ENCODE measurements at regions not wholly inside any gene's neighbourhood (a gene's known extent, or its start where the extent isn't known, plus 50 kb on each side); places are given as distances from the start of the nearest gene placed in this dataset.
A peak's percentile ranks its signal among the peaks of the same experiment; 100 is the strongest.
"Not testable (repeated sequence)": the region's sequence is repeated elsewhere in the genome, so short reads cannot be mapped to it uniquely, and the experiment has no call there.

DNA sequence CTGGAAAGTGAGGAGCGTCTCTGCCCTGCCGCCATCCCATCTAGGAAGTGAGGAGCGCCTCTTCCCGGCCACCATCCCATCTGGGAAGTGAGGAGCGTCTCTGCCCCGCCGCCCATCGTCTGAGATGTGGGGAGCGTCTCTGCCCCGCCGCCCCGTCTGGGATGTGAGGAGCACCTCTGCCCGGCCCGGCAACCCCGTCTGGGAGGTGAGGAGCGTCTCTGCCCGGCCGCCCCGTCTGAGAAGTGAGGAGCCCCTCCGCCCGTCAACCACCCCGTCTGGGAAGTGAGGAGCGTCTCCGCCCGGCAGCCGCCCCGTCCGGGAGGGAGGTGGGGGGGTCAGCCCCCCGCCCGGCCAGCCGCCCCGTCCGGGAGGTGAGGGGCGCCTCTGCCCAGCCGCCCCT, 67.2 kb upstream of the FAT3 start:
- not testable (repeated sequence) for H2BK5ac ChIP-seq (ENCODE audit: low read length); H2AK5ac ChIP-seq (ENCODE audit: low read length); H3K36me3 ChIP-seq (ENCODE audit: control insufficient read depth, insufficient read depth, low read length); H3K79me1 ChIP-seq (ENCODE audit: low read length); H2BK120ac ChIP-seq (ENCODE audit: low read depth, low read length); H3K56ac ChIP-seq (ENCODE audit: low read length); H3K27ac ChIP-seq (ENCODE audit: low read depth, low read length); H3K18ac ChIP-seq (ENCODE audit: low read length); H3K9ac ChIP-seq (ENCODE audit: low read length); H3K27me3 ChIP-seq (ENCODE audit: insufficient read depth, low read length, poor library complexity); H3K4me3 ChIP-seq (ENCODE audit: low read length); H3K4me2 ChIP-seq (ENCODE audit: low read length); DNase-seq; H3K4ac ChIP-seq (ENCODE audit: low read depth, low read length); H4K8ac ChIP-seq (ENCODE audit: low read depth, low read length); H3K4me1 ChIP-seq (ENCODE audit: control insufficient read depth, low read depth, low read length); H3K79me2 ChIP-seq (ENCODE audit: control insufficient read depth, insufficient read depth, low read length); H2BK15ac ChIP-seq (replicated peaks; ENCODE audit: low read depth); H4K5ac ChIP-seq (ENCODE audit: low read length); H3K23ac ChIP-seq (ENCODE audit: low read length)
- no CpG with 5 or more reads among the region's 35 CpGs for WGBS (ENCODE audit: extremely low coverage, insufficient coverage, low lambda C conversion rate)

DNA sequence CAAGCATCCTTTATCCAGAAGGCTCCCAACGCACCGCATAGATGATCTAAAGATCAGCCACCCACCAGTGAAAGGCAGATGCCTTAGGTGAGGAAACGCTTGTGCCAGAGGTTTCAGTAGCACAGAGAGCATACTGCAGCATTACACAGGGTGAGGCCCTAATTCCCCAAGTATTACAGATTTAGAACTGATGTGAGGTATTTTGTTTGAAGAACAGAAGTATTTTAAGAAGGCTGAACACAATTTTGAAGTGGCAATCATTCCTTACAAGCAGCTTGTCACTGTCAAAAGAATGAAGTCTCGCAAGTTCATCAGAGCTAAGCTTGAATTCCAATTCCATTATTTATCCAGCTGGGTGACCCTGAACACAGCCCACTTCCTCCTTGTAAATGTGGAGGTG, 70.0 kb upstream of the FAT3 start:
- no peak overlapping the region for H2BK15ac ChIP-seq (replicated peaks; ENCODE audit: low read depth)
- H3K4me2 ChIP-seq (ENCODE audit: low read length): no peak overlapping the region
- H3K27ac ChIP-seq (ENCODE audit: low read depth, low read length): no peak overlapping the region
- no peaks in the 10 kb centered on the region for H3K79me1 ChIP-seq (ENCODE audit: low read length)
- H3K27me3 ChIP-seq (ENCODE audit: insufficient read depth, low read length, poor library complexity): no peaks in the 10 kb centered on the region
- no peak overlapping the region for H3K23ac ChIP-seq (ENCODE audit: low read length)
- no peak overlapping the region for H2AK5ac ChIP-seq (ENCODE audit: low read length)
- no peaks in the 10 kb centered on the region for H3K79me2 ChIP-seq (ENCODE audit: control insufficient read depth, insufficient read depth, low read length)
- no peak overlapping the region for H2BK5ac ChIP-seq (ENCODE audit: low read length)
- H4K8ac ChIP-seq (ENCODE audit: low read depth, low read length): no peak overlapping the region
- no CpG with 5 or more reads among the region's 4 CpGs for WGBS (ENCODE audit: extremely low coverage, insufficient coverage, low lambda C conversion rate)
- peak; percentile 16 for DNase-seq
- H4K5ac ChIP-seq (ENCODE audit: low read length): no peak overlapping the region
- no peak overlapping the region for H3K9ac ChIP-seq (ENCODE audit: low read length)
- H3K4ac ChIP-seq (ENCODE audit: low read depth, low read length): no peak overlapping the region
- H3K4me3 ChIP-seq (ENCODE audit: low read length): no peak overlapping the region
- no peaks in the 10 kb centered on the region for H3K36me3 ChIP-seq (ENCODE audit: control insufficient read depth, insufficient read depth, low read length)
- no peak overlapping the region for H2BK120ac ChIP-seq (ENCODE audit: low read depth, low read length)
- H3K18ac ChIP-seq (ENCODE audit: low read length): no peak overlapping the region
- no peak overlapping the region for H3K56ac ChIP-seq (ENCODE audit: low read length)
- no peaks in the 10 kb centered on the region for H3K4me1 ChIP-seq (ENCODE audit: control insufficient read depth, low read depth, low read length)

DNA sequence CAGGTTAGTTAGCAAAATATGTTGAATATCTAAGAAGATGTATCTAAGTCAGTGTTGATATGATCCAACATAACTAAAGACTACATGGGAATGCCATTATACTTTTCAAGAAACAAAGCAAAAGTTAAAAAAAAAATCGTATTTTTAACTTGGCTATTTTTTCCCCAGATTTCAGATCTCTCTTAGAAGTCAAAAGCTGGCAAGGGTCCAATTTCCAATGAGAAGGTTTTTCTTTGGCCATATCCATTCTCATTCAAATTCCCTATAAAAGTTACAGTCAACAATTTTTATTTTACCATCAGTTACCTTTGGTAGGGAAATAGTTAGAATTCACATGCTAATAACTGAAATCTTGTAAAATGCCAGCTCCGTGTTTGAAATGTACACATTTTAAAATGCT, 70.5 kb upstream of the FAT3 start:
- no peak for DNase-seq
- H3K4me2 ChIP-seq (ENCODE audit: low read length): no peak overlapping the region
- H2BK15ac ChIP-seq (replicated peaks; ENCODE audit: low read depth): no peak overlapping the region
- H3K79me1 ChIP-seq (ENCODE audit: low read length): no peaks in the 10 kb centered on the region
- no peak overlapping the region for H4K8ac ChIP-seq (ENCODE audit: low read depth, low read length)
- no peak overlapping the region for H2AK5ac ChIP-seq (ENCODE audit: low read length)
- H3K4me1 ChIP-seq (ENCODE audit: control insufficient read depth, low read depth, low read length): no peaks in the 10 kb centered on the region
- H3K27ac ChIP-seq (ENCODE audit: low read depth, low read length): no peak overlapping the region
- H3K4ac ChIP-seq (ENCODE audit: low read depth, low read length): no peak overlapping the region
- H4K5ac ChIP-seq (ENCODE audit: low read length): no peak overlapping the region
- H3K79me2 ChIP-seq (ENCODE audit: control insufficient read depth, insufficient read depth, low read length): no peaks in the 10 kb centered on the region
- no peak overlapping the region for H3K18ac ChIP-seq (ENCODE audit: low read length)
- H3K36me3 ChIP-seq (ENCODE audit: control insufficient read depth, insufficient read depth, low read length): no peaks in the 10 kb centered on the region
- no peak overlapping the region for H2BK120ac ChIP-seq (ENCODE audit: low read depth, low read length)
- H3K56ac ChIP-seq (ENCODE audit: low read length): no peak overlapping the region
- WGBS (ENCODE audit: extremely low coverage, insufficient coverage, low lambda C conversion rate): no CpG with 5 or more reads among the region's 2 CpGs
- no peak overlapping the region for H3K23ac ChIP-seq (ENCODE audit: low read length)
- no peaks in the 10 kb centered on the region for H3K27me3 ChIP-seq (ENCODE audit: insufficient read depth, low read length, poor library complexity)
- H3K9ac ChIP-seq (ENCODE audit: low read length): no peak overlapping the region
- H3K4me3 ChIP-seq (ENCODE audit: low read length): no peak overlapping the region
- no peak overlapping the region for H2BK5ac ChIP-seq (ENCODE audit: low read length)

DNA sequence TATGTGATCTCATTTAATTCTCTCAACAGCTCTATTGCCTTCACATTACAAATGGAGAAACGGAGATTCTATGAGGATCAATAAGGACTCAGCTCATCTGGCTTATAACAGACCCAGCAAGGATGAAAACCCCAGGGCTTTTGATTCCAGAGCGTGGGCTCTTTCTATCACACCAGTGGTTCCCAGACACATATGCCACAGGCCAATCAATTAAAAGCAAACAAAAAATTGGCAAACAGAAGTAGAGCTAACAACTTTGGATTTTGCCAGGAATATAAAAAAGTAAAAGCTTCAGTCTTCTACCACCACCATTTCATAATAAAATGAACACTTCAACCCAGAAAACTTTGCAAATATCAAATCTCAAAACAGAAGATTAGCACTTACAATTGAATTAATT, 71.1 kb upstream of the FAT3 start:
- no peaks in the 10 kb centered on the region for H3K36me3 ChIP-seq (ENCODE audit: control insufficient read depth, insufficient read depth, low read length)
- no CpG with 5 or more reads among the region's 2 CpGs for WGBS (ENCODE audit: extremely low coverage, insufficient coverage, low lambda C conversion rate)

DNA sequence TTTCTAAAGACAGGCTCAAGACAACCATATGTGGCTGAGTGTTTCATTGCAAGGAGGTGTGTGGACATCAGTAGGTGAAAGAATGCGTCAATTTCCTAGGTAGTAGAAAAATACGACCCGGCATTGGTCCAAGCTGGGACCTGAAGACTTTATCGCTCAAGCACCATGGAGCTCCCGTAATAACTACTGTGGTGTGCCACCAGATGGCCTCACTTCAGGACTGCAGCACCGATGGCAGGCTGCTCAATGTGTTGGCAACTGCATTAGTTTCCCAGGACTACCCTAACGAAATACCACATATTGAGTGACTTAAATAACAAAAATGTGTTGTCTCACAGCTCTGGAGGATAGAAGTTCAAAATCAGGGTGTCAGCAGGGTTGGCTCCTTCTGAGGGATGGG, 72.4 kb upstream of the FAT3 start:
- Histone ChIP-seq H2BK15ac (replicated peaks; ENCODE audit: low read depth) (no peak overlapping the region), H3K4ac (ENCODE audit: low read depth, low read length) (no peak overlapping the region), H3K4me2 (ENCODE audit: low read length) (no peak overlapping the region), H3K4me1 (ENCODE audit: control insufficient read depth, low read depth, low read length) (no peaks in the 10 kb centered on the region), H3K27me3 (ENCODE audit: insufficient read depth, low read length, poor library complexity) (no peaks in the 10 kb centered on the region), H3K27ac (ENCODE audit: low read depth, low read length) (no peak overlapping the region), H3K36me3 (ENCODE audit: control insufficient read depth, insufficient read depth, low read length) (no peaks in the 10 kb centered on the region), H2BK5ac (ENCODE audit: low read length) (no peak overlapping the region), H2AK5ac (ENCODE audit: low read length) (no peak overlapping the region), H3K79me2 (ENCODE audit: control insufficient read depth, insufficient read depth, low read length) (no peaks in the 10 kb centered on the region), H3K9ac (ENCODE audit: low read length) (no peak overlapping the region), H3K4me3 (ENCODE audit: low read length) (no peak overlapping the region), H4K5ac (ENCODE audit: low read length) (no peak overlapping the region), H3K23ac (ENCODE audit: low read length) (no peak overlapping the region), H3K56ac (ENCODE audit: low read length) (no peak overlapping the region), H4K8ac (ENCODE audit: low read depth, low read length) (no peak overlapping the region), H2BK120ac (ENCODE audit: low read depth, low read length) (no peak overlapping the region), H3K18ac (ENCODE audit: low read length) (no peak overlapping the region), H3K79me1 (ENCODE audit: low read length) (no peaks in the 10 kb centered on the region)
- peak; percentile 73 for DNase-seq
- WGBS (ENCODE audit: extremely low coverage, insufficient coverage, low lambda C conversion rate): no CpG with 5 or more reads among the region's 7 CpGs

More for the DNA sequence above, 71.1 kb upstream of the FAT3 start:
- Histone ChIP-seq H3K56ac (ENCODE audit: low read length) (no peak overlapping the region), H3K79me1 (ENCODE audit: low read length) (no peaks in the 10 kb centered on the region), H2AK5ac (ENCODE audit: low read length) (no peak overlapping the region), H3K27me3 (ENCODE audit: insufficient read depth, low read length, poor library complexity) (no peaks in the 10 kb centered on the region), H3K18ac (ENCODE audit: low read length) (no peak overlapping the region), H2BK15ac (replicated peaks; ENCODE audit: low read depth) (no peak overlapping the region), H3K27ac (ENCODE audit: low read depth, low read length) (no peak overlapping the region), H2BK120ac (ENCODE audit: low read depth, low read length) (no peak overlapping the region), H3K4me3 (ENCODE audit: low read length) (no peak overlapping the region), H2BK5ac (ENCODE audit: low read length) (no peak overlapping the region), H3K4me2 (ENCODE audit: low read length) (no peak overlapping the region), H3K9ac (ENCODE audit: low read length) (no peak overlapping the region), H3K4ac (ENCODE audit: low read depth, low read length) (no peak overlapping the region), H4K8ac (ENCODE audit: low read depth, low read length) (no peak overlapping the region), H4K5ac (ENCODE audit: low read length) (no peak overlapping the region), H3K4me1 (ENCODE audit: control insufficient read depth, low read depth, low read length) (no peaks in the 10 kb centered on the region), H3K79me2 (ENCODE audit: control insufficient read depth, insufficient read depth, low read length) (no peaks in the 10 kb centered on the region), H3K23ac (ENCODE audit: low read length) (no peak overlapping the region)
- no peak for DNase-seq

DNA sequence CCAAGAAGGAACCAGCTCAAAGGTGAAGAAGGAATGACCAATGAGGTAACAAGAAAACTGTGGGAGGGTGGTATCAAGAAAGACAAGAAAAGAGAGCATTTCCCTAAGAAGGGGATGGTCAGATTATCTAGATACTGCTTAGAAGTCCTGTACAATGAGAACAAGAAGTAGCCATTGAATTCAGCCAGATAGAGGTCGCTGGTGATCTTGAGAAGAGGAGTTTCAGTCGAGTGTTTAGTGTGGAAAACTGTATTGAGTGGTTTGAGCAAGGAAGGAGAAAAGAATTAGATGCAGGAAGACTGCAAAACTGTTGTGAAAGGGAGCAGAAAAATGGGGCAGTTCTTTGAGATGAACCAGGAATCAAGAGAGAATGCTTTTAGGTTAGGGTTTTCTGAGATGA, 74.6 kb upstream of the FAT3 start:
- peak; percentile 36 for DNase-seq
- WGBS (ENCODE audit: extremely low coverage, insufficient coverage, low lambda C conversion rate): no CpG with 5 or more reads among the region's 2 CpGs
- H2BK5ac ChIP-seq (ENCODE audit: low read length): no peak overlapping the region
- H3K23ac ChIP-seq (ENCODE audit: low read length): no peak overlapping the region
- no peak overlapping the region for H3K27ac ChIP-seq (ENCODE audit: low read depth, low read length)
- no peak overlapping the region for H3K56ac ChIP-seq (ENCODE audit: low read length)
- no peak overlapping the region for H2AK5ac ChIP-seq (ENCODE audit: low read length)
- no peaks in the 10 kb centered on the region for H3K4me1 ChIP-seq (ENCODE audit: control insufficient read depth, low read depth, low read length)
- H3K79me2 ChIP-seq (ENCODE audit: control insufficient read depth, insufficient read depth, low read length): no peaks in the 10 kb centered on the region
- no peak overlapping the region for H3K4me3 ChIP-seq (ENCODE audit: low read length)
- H4K5ac ChIP-seq (ENCODE audit: low read length): no peak overlapping the region
- no peak overlapping the region for H2BK15ac ChIP-seq (replicated peaks; ENCODE audit: low read depth)
- no peak overlapping the region for H2BK120ac ChIP-seq (ENCODE audit: low read depth, low read length)
- no peaks in the 10 kb centered on the region for H3K79me1 ChIP-seq (ENCODE audit: low read length)
- H3K18ac ChIP-seq (ENCODE audit: low read length): no peak overlapping the region
- no peaks in the 10 kb centered on the region for H3K27me3 ChIP-seq (ENCODE audit: insufficient read depth, low read length, poor library complexity)
- no peaks in the 10 kb centered on the region for H3K36me3 ChIP-seq (ENCODE audit: control insufficient read depth, insufficient read depth, low read length)
- no peak overlapping the region for H3K4ac ChIP-seq (ENCODE audit: low read depth, low read length)
- no peak overlapping the region for H3K4me2 ChIP-seq (ENCODE audit: low read length)
- no peak overlapping the region for H3K9ac ChIP-seq (ENCODE audit: low read length)
- H4K8ac ChIP-seq (ENCODE audit: low read depth, low read length): no peak overlapping the region

Measured in mesendoderm (in vitro differentiated cells).